ENCODE measurements at regions not wholly inside any gene's neighbourhood (a gene's known extent, or its start where the extent isn't known, plus 50 kb on each side); places are given as distances from the start of the nearest gene placed in this dataset.

GRCh38 chr11:134802598-134802997 lies 390.6 kb upstream of the B3GAT1 start:
- Histone ChIP-seq H3F3A (ENCODE audit: low read depth) (no peaks in the 10 kb centered on the region), H3K4me1 (ENCODE audit: insufficient read depth, low read length, poor library complexity, severe bottlenecking) (no peaks in the 10 kb centered on the region), H3K79me2 (ENCODE audit: insufficient read depth, low read length) (no peaks in the 10 kb centered on the region), H3K9me2 (replicated peaks; ENCODE audit: low read depth, low read length) (no peaks in the 10 kb centered on the region), H2AFZ (ENCODE audit: low read length) (no peak overlapping the region), H3K36me3 (ENCODE audit: insufficient read depth, low read length) (no peaks in the 10 kb centered on the region), H3K4me3 (ENCODE audit: low read length, poor library complexity, severe bottlenecking) (no peak overlapping the region), H4K20me1 (ENCODE audit: insufficient read depth, low read length, poor library complexity, severe bottlenecking) (no peaks in the 10 kb centered on the region), H3K4me2 (ENCODE audit: low read depth, low read length, poor library complexity, severe bottlenecking) (no peak overlapping the region), H3K9me3 (ENCODE audit: insufficient read depth, low read depth, low read length) (peaks cover 9% of the 10 kb centered on the region; the same call in 1 of the 2 replicates), H3K9ac (ENCODE audit: low read depth, low read length, poor library complexity, severe bottlenecking) (no peak overlapping the region), H3K27me3 (ENCODE audit: insufficient read depth, low read length, poor library complexity, severe bottlenecking) (no peaks in the 10 kb centered on the region)
- TF ChIP-seq EZH2phosphoT487 (IDR thresholded peaks at IDR 0.05; ENCODE audit: borderline replicate concordance) (no peak), CTCF (conservative IDR thresholded peaks at IDR 0.05; ENCODE audit: low read length) (no peak)

DNA sequence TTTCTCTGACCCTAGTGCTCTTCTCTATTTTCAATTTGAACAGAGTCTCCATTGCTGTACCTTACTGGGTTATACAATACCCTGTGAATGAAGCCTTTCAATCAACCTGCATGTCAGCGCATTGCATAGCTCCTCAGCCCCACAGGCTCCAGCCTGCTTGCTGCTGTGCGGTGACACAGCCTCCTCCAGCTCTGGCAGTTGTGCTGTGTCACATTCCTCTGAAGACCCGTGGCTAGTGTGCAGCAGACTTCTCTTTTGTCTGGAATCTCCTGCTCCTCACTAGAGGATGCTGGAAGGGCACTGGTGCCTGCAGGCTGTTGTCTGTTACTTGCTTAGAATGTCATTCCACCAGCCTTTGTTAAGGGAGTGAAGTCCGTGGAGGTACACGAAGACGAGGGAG lies 390.1 kb upstream of the B3GAT1 start:
- H3K36me3 ChIP-seq (ENCODE audit: insufficient read depth, low read length) = no peaks in the 10 kb centered on the region
- TF ChIP-seq CTCF (conservative IDR thresholded peaks at IDR 0.05; ENCODE audit: low read length) (no peak), EZH2phosphoT487 (IDR thresholded peaks at IDR 0.05; ENCODE audit: borderline replicate concordance) (no peak)
- H3K4me3 ChIP-seq (ENCODE audit: low read length, poor library complexity, severe bottlenecking) = no peak overlapping the region
- H3K9me3 ChIP-seq (ENCODE audit: insufficient read depth, low read depth, low read length) = peaks cover 8% of the 10 kb centered on the region; the same call in 1 of the 2 replicates
- no peaks in the 10 kb centered on the region for H3F3A ChIP-seq (ENCODE audit: low read depth)
- no peak overlapping the region for H2AFZ ChIP-seq (ENCODE audit: low read length)
- H3K79me2 ChIP-seq (ENCODE audit: insufficient read depth, low read length) = no peaks in the 10 kb centered on the region
- H3K9ac ChIP-seq (ENCODE audit: low read depth, low read length, poor library complexity, severe bottlenecking) = no peak overlapping the region
- H3K4me2 ChIP-seq (ENCODE audit: low read depth, low read length, poor library complexity, severe bottlenecking) = no peak overlapping the region
- no peaks in the 10 kb centered on the region for H4K20me1 ChIP-seq (ENCODE audit: insufficient read depth, low read length, poor library complexity, severe bottlenecking)
- no peaks in the 10 kb centered on the region for H3K9me2 ChIP-seq (replicated peaks; ENCODE audit: low read depth, low read length)
- no peaks in the 10 kb centered on the region for H3K27me3 ChIP-seq (ENCODE audit: insufficient read depth, low read length, poor library complexity, severe bottlenecking)
- H3K4me1 ChIP-seq (ENCODE audit: insufficient read depth, low read length, poor library complexity, severe bottlenecking) = no peaks in the 10 kb centered on the region

DNA sequence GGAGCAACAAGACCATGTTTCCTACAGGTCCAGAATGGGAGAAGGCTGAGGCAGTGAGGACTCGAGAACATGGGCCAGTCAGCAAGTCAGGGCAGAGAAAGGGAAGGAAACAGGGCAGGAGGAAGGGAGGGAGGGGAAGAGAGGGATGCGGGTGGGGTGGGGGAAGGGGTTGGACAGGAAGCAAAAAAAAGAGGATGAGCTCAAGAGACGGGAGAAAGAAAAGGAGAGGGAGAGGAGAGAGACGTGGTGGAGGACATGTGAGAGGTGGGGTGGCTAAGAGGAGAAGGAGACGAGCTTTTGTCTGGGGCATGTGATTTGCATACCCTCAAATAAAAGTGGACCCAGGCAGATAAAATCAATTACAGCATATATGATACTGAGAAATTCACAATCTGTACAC lies 389.5 kb upstream of the B3GAT1 start:
- no peak overlapping the region for H2AFZ ChIP-seq (ENCODE audit: low read length)
- no peak overlapping the region for H3K4me2 ChIP-seq (ENCODE audit: low read depth, low read length, poor library complexity, severe bottlenecking)

More for the DNA sequence above, 389.5 kb upstream of the B3GAT1 start:
- no peak for TF ChIP-seq CTCF (conservative IDR thresholded peaks at IDR 0.05; ENCODE audit: low read length)
- TF ChIP-seq EZH2phosphoT487 (IDR thresholded peaks at IDR 0.05; ENCODE audit: borderline replicate concordance) = no peak
- no peak overlapping the region for H3K9ac ChIP-seq (ENCODE audit: low read depth, low read length, poor library complexity, severe bottlenecking)
- H4K20me1 ChIP-seq (ENCODE audit: insufficient read depth, low read length, poor library complexity, severe bottlenecking) = no peaks in the 10 kb centered on the region
- H3K4me3 ChIP-seq (ENCODE audit: low read length, poor library complexity, severe bottlenecking) = no peak overlapping the region
- H3K27me3 ChIP-seq (ENCODE audit: insufficient read depth, low read length, poor library complexity, severe bottlenecking) = no peaks in the 10 kb centered on the region
- no peaks in the 10 kb centered on the region for H3K9me2 ChIP-seq (replicated peaks; ENCODE audit: low read depth, low read length)
- no peaks in the 10 kb centered on the region for H3K36me3 ChIP-seq (ENCODE audit: insufficient read depth, low read length)
- H3K79me2 ChIP-seq (ENCODE audit: insufficient read depth, low read length) = no peaks in the 10 kb centered on the region
- H3K9me3 ChIP-seq (ENCODE audit: insufficient read depth, low read depth, low read length) = peaks cover 5% of the 10 kb centered on the region; the same call in 1 of the 2 replicates
- H3K4me1 ChIP-seq (ENCODE audit: insufficient read depth, low read length, poor library complexity, severe bottlenecking) = no peaks in the 10 kb centered on the region
- no peaks in the 10 kb centered on the region for H3F3A ChIP-seq (ENCODE audit: low read depth)

Measured in Loucy (cell line).